Epithelial cell of esophagus (primary cell): ENCODE measurements at regions not wholly inside any gene's neighbourhood (a gene's known extent, or its start where the extent isn't known, plus 50 kb on each side); places are given as distances from the start of the nearest gene placed in this dataset.
A peak's percentile ranks its signal among the peaks of the same experiment; 100 is the strongest.

Experiments
- DNase-seq: peaks from one replicate; pipeline ENCODE4 v3.0.0; 2010; ENCODE audit warnings: low read depth
- H3K4me3 ChIP-seq: 2 replicates; pipeline ENCODE4 v1.5.1; 2011; ENCODE audit warnings: mild to moderate bottlenecking, low read length, control low read depth
- TF ChIP-seq, protein P1 (sequence below): IDR thresholded peaks from 2 replicates; pipeline ENCODE4 v1.5.1; 2011; ENCODE audit warnings: low read depth, mild to moderate bottlenecking, low read length, control low read depth, inconsistent platforms; ENCODE audit not compliant: insufficient read depth; ENCODE audit errors: missing control alignments

DNA sequence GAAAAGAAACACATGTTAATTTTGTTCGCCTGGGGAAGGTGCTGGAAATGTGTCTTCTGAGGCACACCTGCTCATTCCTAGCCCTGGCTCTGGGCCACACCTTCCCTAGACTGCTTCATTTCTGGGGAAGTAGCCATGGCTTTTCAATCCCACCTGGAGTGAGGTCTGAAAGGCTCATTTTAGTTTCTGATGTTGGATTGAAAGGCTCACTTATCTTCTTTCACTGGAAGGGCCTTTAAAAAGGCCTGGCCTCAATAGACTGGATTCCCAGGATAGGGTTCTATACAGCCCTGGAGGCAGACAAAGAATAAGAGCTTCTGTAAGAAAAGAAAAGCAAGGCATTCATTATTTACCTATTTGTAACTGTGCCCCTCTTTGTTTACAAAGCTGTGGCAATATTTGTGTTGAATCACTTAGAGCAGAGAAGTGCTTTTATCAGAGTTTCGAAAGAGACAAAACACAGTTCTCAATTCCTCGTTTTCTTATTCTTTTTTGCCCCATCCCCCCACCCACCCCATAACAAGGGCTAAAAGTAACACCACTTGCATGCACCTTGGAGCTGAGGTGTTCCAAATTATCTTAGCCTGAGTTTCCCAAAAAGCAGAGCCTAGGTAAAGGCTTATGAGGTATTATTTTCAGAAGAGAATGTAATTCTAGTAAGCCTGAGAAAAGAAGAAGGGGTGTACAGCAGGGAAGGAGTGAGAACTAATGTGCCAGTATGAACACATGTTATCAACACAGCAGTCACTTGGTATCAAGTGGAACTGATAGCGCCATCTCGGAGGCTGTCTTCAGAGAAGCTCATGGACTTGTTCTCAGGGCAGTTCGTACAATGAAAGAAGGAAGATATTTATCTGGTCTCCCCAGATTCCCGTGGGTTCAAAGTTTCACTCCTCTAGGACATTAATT is 413.1 kb downstream of the KCTD16 start:
- no peak overlapping the region for H3K4me3 ChIP-seq
- TF ChIP-seq, protein P1, sequence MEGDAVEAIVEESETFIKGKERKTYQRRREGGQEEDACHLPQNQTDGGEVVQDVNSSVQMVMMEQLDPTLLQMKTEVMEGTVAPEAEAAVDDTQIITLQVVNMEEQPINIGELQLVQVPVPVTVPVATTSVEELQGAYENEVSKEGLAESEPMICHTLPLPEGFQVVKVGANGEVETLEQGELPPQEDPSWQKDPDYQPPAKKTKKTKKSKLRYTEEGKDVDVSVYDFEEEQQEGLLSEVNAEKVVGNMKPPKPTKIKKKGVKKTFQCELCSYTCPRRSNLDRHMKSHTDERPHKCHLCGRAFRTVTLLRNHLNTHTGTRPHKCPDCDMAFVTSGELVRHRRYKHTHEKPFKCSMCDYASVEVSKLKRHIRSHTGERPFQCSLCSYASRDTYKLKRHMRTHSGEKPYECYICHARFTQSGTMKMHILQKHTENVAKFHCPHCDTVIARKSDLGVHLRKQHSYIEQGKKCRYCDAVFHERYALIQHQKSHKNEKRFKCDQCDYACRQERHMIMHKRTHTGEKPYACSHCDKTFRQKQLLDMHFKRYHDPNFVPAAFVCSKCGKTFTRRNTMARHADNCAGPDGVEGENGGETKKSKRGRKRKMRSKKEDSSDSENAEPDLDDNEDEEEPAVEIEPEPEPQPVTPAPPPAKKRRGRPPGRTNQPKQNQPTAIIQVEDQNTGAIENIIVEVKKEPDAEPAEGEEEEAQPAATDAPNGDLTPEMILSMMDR, result no peak
- DNase-seq, result no peak

DNA sequence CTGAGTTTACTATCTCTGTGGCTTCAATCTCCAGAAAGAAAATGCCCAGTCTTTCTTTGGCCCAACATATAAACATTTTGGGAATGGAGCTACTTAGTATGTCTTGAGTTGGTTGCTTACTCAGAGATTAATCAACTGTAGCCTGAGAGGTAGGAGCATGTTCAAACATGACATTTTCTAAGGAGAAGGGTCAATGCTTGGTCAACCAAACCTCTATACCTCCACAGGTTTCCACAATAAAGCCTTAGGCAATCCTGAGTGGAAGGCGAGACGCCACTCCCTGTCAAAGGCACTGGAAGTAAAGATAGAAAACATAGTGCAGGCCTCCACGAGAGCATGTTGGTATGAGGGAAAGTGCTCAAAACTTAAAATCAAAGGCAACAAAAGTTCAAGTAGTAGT is 411.4 kb downstream of the KCTD16 start:
- peak; percentile 78 for DNase-seq
- TF ChIP-seq, protein P1, result no peak
- H3K4me3 ChIP-seq, result no peak overlapping the region

DNA sequence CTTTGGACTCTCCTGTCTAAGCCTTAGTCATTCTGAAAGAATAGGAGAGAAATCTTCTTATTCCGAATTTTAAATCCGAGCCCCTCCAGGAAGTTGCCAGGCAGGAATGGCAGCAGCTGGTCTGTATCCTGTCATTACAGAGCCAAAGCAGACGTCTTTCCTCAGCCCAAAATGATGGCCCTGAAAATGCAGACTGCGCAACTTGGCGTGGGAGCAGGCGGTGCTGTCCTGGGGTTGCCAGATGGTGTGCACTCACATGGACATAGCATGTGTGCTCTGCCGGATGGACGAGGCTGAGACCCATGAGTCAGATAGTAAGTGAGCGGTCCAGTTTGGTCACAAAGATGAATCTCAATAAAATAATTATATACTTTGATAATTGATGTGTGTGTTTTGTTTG is 410.4 kb downstream of the KCTD16 start:
- no peak for DNase-seq
- H3K4me3 ChIP-seq, result no peak overlapping the region
- TF ChIP-seq, protein P1, result no peak

DNA sequence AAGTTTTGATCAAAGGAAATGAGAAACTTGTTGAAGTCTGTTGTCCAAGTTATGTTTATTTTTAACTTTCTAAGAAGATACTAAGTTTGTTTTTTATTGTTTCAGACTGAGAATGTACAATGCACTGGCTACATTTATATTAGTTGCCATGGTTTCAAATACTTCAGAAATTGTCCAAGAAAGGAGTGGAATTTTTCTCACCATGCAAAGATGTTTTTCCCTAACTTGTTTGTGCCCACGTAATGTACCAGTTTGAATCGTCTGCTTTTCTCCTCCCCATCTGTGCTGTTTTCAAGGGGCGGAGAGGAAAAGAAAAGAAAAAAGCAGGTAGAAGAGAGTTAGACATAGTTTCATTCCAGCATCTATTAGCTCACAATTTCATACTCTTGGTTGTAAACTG is 407.0 kb downstream of the KCTD16 start:
- TF ChIP-seq, protein P1, result no peak
- H3K4me3 ChIP-seq, result no peak overlapping the region
- DNase-seq, result no peak

DNA sequence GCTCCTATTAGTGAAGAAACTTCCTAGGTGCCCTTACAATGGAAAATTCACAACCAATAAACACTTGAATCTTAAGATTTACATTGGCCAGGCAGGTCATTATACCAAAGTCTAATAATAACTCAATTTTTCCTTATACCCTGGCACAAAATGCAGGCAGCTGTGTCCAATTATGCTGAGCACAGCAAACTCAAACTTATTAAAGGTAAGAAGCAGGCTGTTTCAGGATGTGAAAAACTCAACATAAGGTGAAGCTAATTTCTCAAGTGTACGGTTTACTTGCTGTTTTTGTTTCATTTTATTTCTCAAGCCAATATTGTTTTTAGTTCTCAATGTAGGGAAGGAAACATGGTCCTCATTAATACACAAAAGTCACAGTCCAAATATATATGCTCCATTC is 405.1 kb downstream of the KCTD16 start:
- TF ChIP-seq, protein P1, result no peak
- no peak for DNase-seq
- H3K4me3 ChIP-seq, result no peak overlapping the region

DNA sequence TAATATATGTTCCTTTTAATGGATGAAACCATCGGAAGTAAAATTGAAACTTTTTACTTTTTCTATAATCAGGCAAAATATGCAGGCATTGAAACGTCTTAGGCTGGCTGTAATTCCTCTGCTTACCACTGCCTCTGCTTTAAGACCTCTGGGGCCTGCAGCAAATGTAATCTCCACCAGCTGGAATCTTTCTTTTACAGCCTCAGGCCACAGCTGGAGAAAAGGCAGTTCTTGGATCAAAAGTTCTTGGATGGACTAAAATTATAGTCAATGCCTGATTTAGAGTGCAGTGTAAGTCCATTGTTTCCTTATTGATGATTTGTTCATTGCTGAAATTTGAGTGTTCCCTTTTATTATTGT is 396.7 kb downstream of the KCTD16 start:
- DNase-seq, result no peak
- TF ChIP-seq, protein P1, result no peak

DNA sequence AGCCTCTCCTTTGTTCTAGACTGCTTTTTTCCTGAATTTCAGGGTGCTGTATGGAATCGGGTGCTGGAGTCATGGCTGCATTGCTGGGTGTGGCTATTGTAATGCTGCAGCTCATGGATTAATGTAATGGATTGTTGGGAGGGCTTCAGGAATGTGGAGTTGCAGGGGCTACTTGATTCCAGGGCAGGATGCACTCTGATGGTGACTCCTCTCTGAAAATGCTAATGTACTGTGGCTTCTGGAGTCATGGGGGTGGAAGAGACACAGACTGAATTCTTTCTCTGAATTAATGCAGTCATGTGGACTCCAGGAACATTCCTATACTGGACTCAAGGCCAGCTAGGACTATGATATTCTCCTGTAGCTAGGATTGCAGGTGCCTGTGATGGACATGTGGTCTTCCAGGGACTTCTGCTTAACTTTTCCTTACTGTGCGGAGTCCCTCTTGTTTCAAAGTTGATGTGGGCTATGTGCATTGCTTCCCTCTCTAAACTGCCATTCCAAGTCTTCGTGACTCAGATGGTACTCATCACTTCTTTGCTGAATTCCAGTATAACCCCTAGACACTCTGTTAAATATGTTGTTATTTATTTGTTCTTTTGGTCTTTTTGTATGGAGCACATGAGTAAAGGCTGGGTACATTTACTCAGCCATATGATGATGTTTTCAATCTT is 396.2 kb downstream of the KCTD16 start:
- TF ChIP-seq, protein P1, result no peak
- no peak overlapping the region for H3K4me3 ChIP-seq
- peak; percentile 6 for DNase-seq

More for the DNA sequence above, 396.7 kb downstream of the KCTD16 start:
- H3K4me3 ChIP-seq, result no peak overlapping the region
